ENCODE measurements at regions not wholly inside any gene's neighbourhood (a gene's known extent, or its start where the extent isn't known, plus 50 kb on each side); places are given as distances from the start of the nearest gene placed in this dataset.

GRCh38 chr21:31482460-31482859 is 138.4 kb upstream of the TIAM1 start:
- Histone ChIP-seq H3K27me3 (ENCODE audit: low read depth) (no peaks in the 10 kb centered on the region), H3K36me3 (no peaks in the 10 kb centered on the region), H3K4me3 (no peak overlapping the region), H3K4me1 (no peaks in the 10 kb centered on the region), H3K27ac (no peak overlapping the region), H3K9me3 (peaks cover 12% of the 10 kb centered on the region)
- ATAC-seq, result no peak
- intact Hi-C loops (cut with DNase I), result no loop called here
- TF ChIP-seq CTCF (IDR thresholded peaks at IDR 0.05), result no peak
- no peak for DNase-seq

GRCh38 chr21:31480228-31480627 is 136.2 kb upstream of the TIAM1 start:
- ATAC-seq, result no peak

GRCh38 chr21:31479714-31480113 is 135.7 kb upstream of the TIAM1 start:
- Histone ChIP-seq H3K27ac (no peak overlapping the region), H3K4me3 (no peak overlapping the region), H3K27me3 (ENCODE audit: low read depth) (no peaks in the 10 kb centered on the region), H3K4me1 (no peaks in the 10 kb centered on the region), H3K36me3 (no peaks in the 10 kb centered on the region), H3K9me3 (peaks cover 12% of the 10 kb centered on the region)
- no peak for ATAC-seq
- no peak for TF ChIP-seq CTCF (IDR thresholded peaks at IDR 0.05)
- DNase-seq, result no peak
- intact Hi-C loops (cut with DNase I), result no loop called here

More at GRCh38 chr21:31480228-31480627, 136.2 kb upstream of the TIAM1 start:
- no peak overlapping the region for H3K27ac ChIP-seq
- H3K36me3 ChIP-seq, result no peaks in the 10 kb centered on the region
- intact Hi-C loops (cut with DNase I), result no loop called here
- H3K27me3 ChIP-seq (ENCODE audit: low read depth), result no peaks in the 10 kb centered on the region
- H3K4me1 ChIP-seq, result no peaks in the 10 kb centered on the region
- TF ChIP-seq CTCF (IDR thresholded peaks at IDR 0.05), result no peak
- H3K4me3 ChIP-seq, result no peak overlapping the region
- no peak for DNase-seq
- peaks cover 12% of the 10 kb centered on the region for H3K9me3 ChIP-seq

- intact Hi-C loops (cut with DNase I), result no loop called here
- no peaks in the 10 kb centered on the region for H3K4me1 ChIP-seq
- no peaks in the 10 kb centered on the region for H3K36me3 ChIP-seq
- no peak for TF ChIP-seq CTCF (IDR thresholded peaks at IDR 0.05)
- ATAC-seq (no peak), DNase-seq (no peak)
- no peaks in the 10 kb centered on the region for H3K27me3 ChIP-seq (ENCODE audit: low read depth)
- peaks cover 12% of the 10 kb centered on the region for H3K9me3 ChIP-seq
- H3K27ac ChIP-seq, result no peak overlapping the region
- no peak overlapping the region for H3K4me3 ChIP-seq
Measured at GRCh38 chr21:31479222-31479621, 135.2 kb upstream of the TIAM1 start.

- no peak for DNase-seq
- no peak for TF ChIP-seq CTCF (IDR thresholded peaks at IDR 0.05)
Measured at GRCh38 chr21:31476263-31477022, 132.4 kb upstream of the TIAM1 start.

More at GRCh38 chr21:31476263-31477022, 132.4 kb upstream of the TIAM1 start:
- Histone ChIP-seq H3K9me3 (peaks cover 6% of the 10 kb centered on the region), H3K4me1 (no peaks in the 10 kb centered on the region), H3K27ac (no peak overlapping the region), H3K36me3 (no peaks in the 10 kb centered on the region), H3K4me3 (no peak overlapping the region), H3K27me3 (ENCODE audit: low read depth) (no peaks in the 10 kb centered on the region)
- intact Hi-C loops (cut with DNase I), result no loop called here
- ATAC-seq, result no peak
